LoVo (cell line): ENCODE measurements at regions not wholly inside any gene's neighbourhood (a gene's known extent, or its start where the extent isn't known, plus 50 kb on each side); places are given as distances from the start of the nearest gene placed in this dataset.

Source experiments
- DNase-seq: peaks from one replicate; pipeline ENCODE4 v3.0.0-alpha.2; 2016; ENCODE audit warnings: low spot score

GRCh38 chr1:29821605-29822004, 585.3 kb downstream of the PTPRU start:
- no peak for DNase-seq

- no peak for DNase-seq
Measured at GRCh38 chr1:29820401-29820800, 584.1 kb downstream of the PTPRU start.

- no peak for DNase-seq
Measured at GRCh38 chr1:29812408-29813135, 576.2 kb downstream of the PTPRU start.

GRCh38 chr1:29811727-29812407, 575.5 kb downstream of the PTPRU start:
- DNase-seq: no peak

- DNase-seq: no peak
Measured at GRCh38 chr1:29811247-29811646, 574.9 kb downstream of the PTPRU start.

GRCh38 chr1:29810121-29811120, 574.1 kb downstream of the PTPRU start:
- no peak for DNase-seq

- DNase-seq: no peak
Measured at GRCh38 chr1:29809446-29810120, 573.3 kb downstream of the PTPRU start.

GRCh38 chr1:29808141-29808995, 572.0 kb downstream of the PTPRU start:
- no peak for DNase-seq

- no peak for DNase-seq
Measured at GRCh38 chr1:29807689-29808088, 571.4 kb downstream of the PTPRU start.

- DNase-seq: no peak
Measured at GRCh38 chr1:29806646-29807319, 570.5 kb downstream of the PTPRU start.

- DNase-seq: no peak
Measured at GRCh38 chr1:29805896-29806160, 569.5 kb downstream of the PTPRU start.

- DNase-seq: no peak
Measured at GRCh38 chr1:29805122-29805895, 569.0 kb downstream of the PTPRU start.

- DNase-seq: no peak
Measured at GRCh38 chr1:29804181-29804899, 568.0 kb downstream of the PTPRU start.

- DNase-seq: no peak
Measured at GRCh38 chr1:29803486-29803885, 567.2 kb downstream of the PTPRU start.

GRCh38 chr1:29802181-29803068, 566.1 kb downstream of the PTPRU start:
- no peak for DNase-seq

GRCh38 chr1:29801561-29801973, 565.2 kb downstream of the PTPRU start:
- DNase-seq: no peak

- no peak for DNase-seq
Measured at GRCh38 chr1:29801003-29801402, 564.7 kb downstream of the PTPRU start.

- DNase-seq: peak; percentile 39
Measured at GRCh38 chr1:29800522-29800956, 564.2 kb downstream of the PTPRU start.
